ENCODE measurements at regions not wholly inside any gene's neighbourhood (a gene's known extent, or its start where the extent isn't known, plus 50 kb on each side); places are given as distances from the start of the nearest gene placed in this dataset.

DNA sequence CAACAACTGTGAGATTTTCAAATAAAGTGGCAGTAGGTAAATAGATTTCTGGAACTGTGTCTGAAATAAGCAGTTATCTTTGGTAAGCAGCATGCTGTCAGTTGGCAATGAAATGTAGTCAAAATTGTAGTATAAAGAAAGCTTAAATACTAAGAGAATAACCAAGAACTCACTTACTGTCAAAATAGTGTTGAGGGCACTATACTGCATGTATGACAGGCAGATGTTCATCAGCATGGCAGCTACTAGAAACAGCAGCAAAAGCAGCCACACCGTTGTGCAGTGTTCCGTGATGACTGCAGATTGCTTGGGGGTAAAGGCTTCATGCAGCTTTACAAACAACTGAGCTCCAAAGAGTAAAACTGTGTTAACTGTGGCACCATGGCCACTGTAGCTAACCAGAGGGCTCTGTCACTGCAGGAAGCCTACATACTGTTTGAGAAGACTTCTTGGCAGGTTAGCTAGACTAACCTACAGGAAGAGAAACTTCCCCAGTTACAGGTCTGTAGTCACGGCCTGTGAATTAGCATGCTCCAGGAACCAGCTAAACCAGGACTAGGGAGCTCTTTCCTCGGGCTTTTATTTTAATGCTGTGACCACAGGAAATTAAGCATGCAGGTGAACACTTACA, 459.7 kb downstream of the TBL1XR1 start:
- no peak for ATAC-seq
- H3K9me3 ChIP-seq (ENCODE audit: low read length): no peaks in the 10 kb centered on the region
- DNase-seq (ENCODE audit: low spot score): no peak
- H3K27me3 ChIP-seq (ENCODE audit: control insufficient read depth in 1 of 2, insufficient read depth in 2 of 2, low read length in 2 of 2): no peaks in the 10 kb centered on the region
- no peak overlapping the region for H3K4me2 ChIP-seq (ENCODE audit: low read depth, low read length)
- no peak overlapping the region for H3K27ac ChIP-seq (ENCODE audit: extremely low read length, insufficient read depth, low read length)
- H3K9ac ChIP-seq (ENCODE audit: insufficient read depth, low read depth, low read length): no peak overlapping the region
- FAIRE-seq: no peak
- no peaks in the 10 kb centered on the region for H3K79me2 ChIP-seq (ENCODE audit: insufficient read depth, low read length)
- in situ Hi-C loops (cut with HindIII; ENCODE audit: extremely low pct_ligation_motif_present, low pct_unique_long_range_greater_than_20kb): no loop called here
- H4K20me1 ChIP-seq (ENCODE audit: insufficient read depth, low read length): no peaks in the 10 kb centered on the region
- no peak overlapping the region for H2AFZ ChIP-seq (ENCODE audit: low read length)
- CTCF ChIA-PET (ENCODE audit: low intra/inter-chr PET ratio, low total read pairs): no interaction called here
- intact Hi-C loops (cut with micrococcal nuclease; ENCODE audit: unreplicated experiment): no loop called here
- no TSS peak for BruUV-seq (replicated peaks)
- H3K4me1 ChIP-seq (ENCODE audit: insufficient read depth, low read length): no peaks in the 10 kb centered on the region
- 0% methylated on average over 3 of the region's 4 CpGs for WGBS (ENCODE audit: low lambda C conversion rate)
- H3K4me3 ChIP-seq (replicated peaks in 1 of 3; ENCODE audit: insufficient read depth in 1 of 3, low read depth in 2 of 3, low read length in 3 of 3): no peak overlapping the region
- no peaks in the 10 kb centered on the region for H3K36me3 ChIP-seq (replicated peaks in 1 of 2; ENCODE audit: control insufficient read depth in 1 of 2, insufficient read depth in 2 of 2, low read length in 2 of 2)
- POLR2A ChIA-PET: no interaction called here
- TF ChIP-seq ZNF703 (CRISPR knock-in tag; IDR thresholded peaks at IDR 0.05; ENCODE audit: borderline replicate concordance) (no peak), NFRKB (IDR thresholded peaks at IDR 0.05) (no peak), SNAI1 (CRISPR knock-in tag; IDR thresholded peaks at IDR 0.05; ENCODE audit: borderline replicate concordance) (no peak), ZSCAN30 (CRISPR knock-in tag; IDR thresholded peaks at IDR 0.05) (no peak), AKAP8 (CRISPR knock-in tag; IDR thresholded peaks at IDR 0.05) (no peak), NR2F1 (CRISPR knock-in tag; IDR thresholded peaks at IDR 0.05) (no peak), PHF8 (CRISPR knock-in tag; IDR thresholded peaks at IDR 0.05) (no peak), ZSCAN25 (CRISPR knock-in tag; IDR thresholded peaks at IDR 0.05) (no peak), SMC3 (IDR thresholded peaks at IDR 0.05; ENCODE audit: low read length) (no peak), ZNF788 (CRISPR knock-in tag; IDR thresholded peaks at IDR 0.05; ENCODE audit: borderline replicate concordance) (no peak)
- TF ChIP-seq, protein P1, sequence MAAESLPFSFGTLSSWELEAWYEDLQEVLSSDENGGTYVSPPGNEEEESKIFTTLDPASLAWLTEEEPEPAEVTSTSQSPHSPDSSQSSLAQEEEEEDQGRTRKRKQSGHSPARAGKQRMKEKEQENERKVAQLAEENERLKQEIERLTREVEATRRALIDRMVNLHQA (CRISPR knock-in tag; IDR thresholded peaks at IDR 0.05): no peak
- TF ChIP-seq, protein P2, sequence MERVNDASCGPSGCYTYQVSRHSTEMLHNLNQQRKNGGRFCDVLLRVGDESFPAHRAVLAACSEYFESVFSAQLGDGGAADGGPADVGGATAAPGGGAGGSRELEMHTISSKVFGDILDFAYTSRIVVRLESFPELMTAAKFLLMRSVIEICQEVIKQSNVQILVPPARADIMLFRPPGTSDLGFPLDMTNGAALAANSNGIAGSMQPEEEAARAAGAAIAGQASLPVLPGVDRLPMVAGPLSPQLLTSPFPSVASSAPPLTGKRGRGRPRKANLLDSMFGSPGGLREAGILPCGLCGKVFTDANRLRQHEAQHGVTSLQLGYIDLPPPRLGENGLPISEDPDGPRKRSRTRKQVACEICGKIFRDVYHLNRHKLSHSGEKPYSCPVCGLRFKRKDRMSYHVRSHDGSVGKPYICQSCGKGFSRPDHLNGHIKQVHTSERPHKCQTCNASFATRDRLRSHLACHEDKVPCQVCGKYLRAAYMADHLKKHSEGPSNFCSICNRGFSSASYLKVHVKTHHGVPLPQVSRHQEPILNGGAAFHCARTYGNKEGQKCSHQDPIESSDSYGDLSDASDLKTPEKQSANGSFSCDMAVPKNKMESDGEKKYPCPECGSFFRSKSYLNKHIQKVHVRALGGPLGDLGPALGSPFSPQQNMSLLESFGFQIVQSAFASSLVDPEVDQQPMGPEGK (CRISPR knock-in tag; IDR thresholded peaks at IDR 0.05): no peak
- TF ChIP-seq, protein P3, sequence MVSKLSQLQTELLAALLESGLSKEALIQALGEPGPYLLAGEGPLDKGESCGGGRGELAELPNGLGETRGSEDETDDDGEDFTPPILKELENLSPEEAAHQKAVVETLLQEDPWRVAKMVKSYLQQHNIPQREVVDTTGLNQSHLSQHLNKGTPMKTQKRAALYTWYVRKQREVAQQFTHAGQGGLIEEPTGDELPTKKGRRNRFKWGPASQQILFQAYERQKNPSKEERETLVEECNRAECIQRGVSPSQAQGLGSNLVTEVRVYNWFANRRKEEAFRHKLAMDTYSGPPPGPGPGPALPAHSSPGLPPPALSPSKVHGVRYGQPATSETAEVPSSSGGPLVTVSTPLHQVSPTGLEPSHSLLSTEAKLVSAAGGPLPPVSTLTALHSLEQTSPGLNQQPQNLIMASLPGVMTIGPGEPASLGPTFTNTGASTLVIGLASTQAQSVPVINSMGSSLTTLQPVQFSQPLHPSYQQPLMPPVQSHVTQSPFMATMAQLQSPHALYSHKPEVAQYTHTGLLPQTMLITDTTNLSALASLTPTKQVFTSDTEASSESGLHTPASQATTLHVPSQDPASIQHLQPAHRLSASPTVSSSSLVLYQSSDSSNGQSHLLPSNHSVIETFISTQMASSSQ (IDR thresholded peaks at IDR 0.05; ENCODE audit: low read depth): no peak
- TF ChIP-seq, protein P3 (CRISPR knock-in tag; IDR thresholded peaks at IDR 0.05; ENCODE audit: borderline replicate concordance): no peak
